Endothelial cell of umbilical vein (primary cell): ENCODE measurements at regions not wholly inside any gene's neighbourhood (a gene's known extent, or its start where the extent isn't known, plus 50 kb on each side); places are given as distances from the start of the nearest gene placed in this dataset.

Source experiments
- BruUV-seq: library from RNA; stranded (reverse); fragments of 400-500 nt; replicated peaks from 2 replicates; lab custom pipeline; 2021; lab: Mats Ljungman, UMichigan
- CTCF ChIA-PET: fragments of 300-600, 350-600 bp; sonication (Branson Sonifier 250); formaldehyde crosslinking; loops from one replicate; lab custom pipeline; 2021; ENCODE audit warnings: antibody characterized with exemption, inconsistent platforms; lab: Charles Lee
- POLR2A ChIA-PET: fragments of 300-600, 350-600 bp; sonication (Branson Sonifier 250); formaldehyde crosslinking; loops from one replicate; lab custom pipeline; 2021; ENCODE audit warnings: antibody characterized with exemption, inconsistent platforms; lab: Charles Lee
- DNase-seq: peaks from one replicate; pipeline ENCODE4 v3.0.0-alpha.2; 2011; ENCODE audit warnings: low read depth, low spot score
- FAIRE-seq: peaks from 2 replicates; lab custom pipeline; 2011; peaks lifted over from hg19 to GRCh38; lab: Jason Lieb, UNC
- H2AFZ ChIP-seq: 2 replicates; pipeline ENCODE4 v1.6.0; 2012; ENCODE audit warnings: low read depth, low read length, control low read depth, inconsistent platforms
- H3K27ac ChIP-seq: 2 replicates; pipeline ENCODE4 v1.5.1; 2011; ENCODE audit warnings: low read depth, mild to moderate bottlenecking, control low read depth, low read length, moderate library complexity; ENCODE audit not compliant: insufficient read depth
- H3K27me3 ChIP-seq, 2 experiments: 2 replicates each; pipeline versions ENCODE4 v1.6.0 to v1.6.1; 2011; ENCODE audit warnings: low read length in 2 of 2, mixed read lengths in 1 of 2; ENCODE audit not compliant: control insufficient read depth in 2 of 2, insufficient read depth in 2 of 2
- H3K36me3 ChIP-seq, 2 experiments: 2 replicates in 1 of 2; 3 replicates in 1 of 2; pipeline ENCODE4 v1.5.1; 2011; ENCODE audit warnings: low read length in 2 of 2, mild to moderate bottlenecking in 1 of 2, moderate library complexity in 1 of 2; ENCODE audit not compliant: control insufficient read depth in 2 of 2, insufficient read depth in 2 of 2; ENCODE audit errors: extremely low read depth in 1 of 2
- H3K4me1 ChIP-seq: 3 replicates; pipeline ENCODE4 v1.5.1; 2011; ENCODE audit warnings: mild to moderate bottlenecking, low read length; ENCODE audit not compliant: control insufficient read depth, insufficient read depth; ENCODE audit errors: extremely low read depth
- H3K4me2 ChIP-seq: 2 replicates; pipeline ENCODE4 v1.6.1; 2011; ENCODE audit warnings: low read length, control low read depth, mixed read lengths; ENCODE audit not compliant: insufficient read depth
- H3K4me3 ChIP-seq, 3 experiments: fragments of 200-600 bp in 1 of 3; sonication (generic), shearing (Covaris generic) in 1 of 3; replicated peaks in 1 of 3; 2 replicates each; pipeline ENCODE4 v1.5.1; 2011 to 2016; ENCODE audit warnings: control low read depth in 3 of 3, low read length in 3 of 3, mild to moderate bottlenecking in 2 of 3, inconsistent platforms in 1 of 3, low read depth in 1 of 3, moderate library complexity in 1 of 3; ENCODE audit not compliant: insufficient read depth in 1 of 3
- H3K79me2 ChIP-seq: 2 replicates; pipeline ENCODE4 v1.6.0; 2012; ENCODE audit warnings: low read length, inconsistent platforms; ENCODE audit not compliant: control insufficient read depth, insufficient read depth
- H3K9ac ChIP-seq: replicated peaks from 2 replicates; pipeline ENCODE3; 2011; ENCODE audit warnings: low read length, control low read depth; ENCODE audit not compliant: insufficient read depth; ENCODE audit errors: extremely low read depth
- H3K9me1 ChIP-seq: replicated peaks from 3 replicates; pipeline ENCODE4 v1.6.0; 2011; ENCODE audit warnings: mild to moderate bottlenecking, low read length; ENCODE audit not compliant: control insufficient read depth, insufficient read depth; ENCODE audit errors: extremely low read depth
- H3K9me3 ChIP-seq: replicated peaks from 2 replicates; pipeline ENCODE4 v1.5.1; 2012; ENCODE audit warnings: low read length, inconsistent platforms; ENCODE audit not compliant: control insufficient read depth, insufficient read depth
- H4K20me1 ChIP-seq: replicated peaks from 2 replicates; pipeline ENCODE3; 2011; ENCODE audit warnings: mild to moderate bottlenecking, low read length; ENCODE audit not compliant: control insufficient read depth, insufficient read depth; ENCODE audit errors: extremely low read depth
- CTCF ChIP-seq, 2 donors: IDR thresholded peaks; 1 replicate in 1 of 2; 2 replicates in 1 of 2; pipeline ENCODE4 v1.5.1; 2011; ENCODE audit warnings: low read length in 2 of 2, mild to moderate bottlenecking in 2 of 2, moderate library complexity in 2 of 2, control low read depth in 1 of 2, inconsistent platforms in 1 of 2, low read depth in 1 of 2; ENCODE audit not compliant: insufficient read depth in 1 of 2; ENCODE audit errors: extremely low read depth in 1 of 2
- EZH2 ChIP-seq: IDR thresholded peaks from 2 replicates; pipeline ENCODE4 v1.6.1; 2012; ENCODE audit warnings: borderline replicate concordance, low read depth, mild to moderate bottlenecking, moderate library complexity, low read length, inconsistent platforms; ENCODE audit not compliant: severe bottlenecking
- FOS ChIP-seq: IDR thresholded peaks from 2 replicates; pipeline ENCODE4 v1.6.1; 2011; ENCODE audit warnings: mild to moderate bottlenecking, low read length, moderate library complexity, borderline replicate concordance; ENCODE audit not compliant: insufficient read depth
- GATA2 ChIP-seq: IDR thresholded peaks from 2 replicates; pipeline ENCODE4 v1.7.0; 2011; ENCODE audit warnings: low read depth, mild to moderate bottlenecking, moderate library complexity, mixed read lengths, low read length; ENCODE audit not compliant: insufficient read length, insufficient read depth
- JUN ChIP-seq: IDR thresholded peaks from 2 replicates; pipeline ENCODE4 v1.6.1; 2011; ENCODE audit warnings: borderline replicate concordance, low read depth; ENCODE audit not compliant: insufficient read length, insufficient read depth
- MAX ChIP-seq: IDR thresholded peaks from 2 replicates; pipeline ENCODE4 v1.6.1; 2011; ENCODE audit not compliant: insufficient read depth, insufficient read length
- MYC ChIP-seq: IDR thresholded peaks from one replicate; pipeline ENCODE4 v1.6.1; 2011; ENCODE audit warnings: mild to moderate bottlenecking, low read depth, low read length
- POLR2A ChIP-seq: IDR thresholded peaks from 2 replicates; pipeline ENCODE4 v1.6.1; 2012; ENCODE audit warnings: low read depth, mild to moderate bottlenecking, control low read depth, low read length
- POLR2AphosphoS5 ChIP-seq: IDR thresholded peaks from 2 replicates; pipeline ENCODE4 v1.6.1; 2012; ENCODE audit warnings: low read depth, mild to moderate bottlenecking, control low read depth, low read length, moderate library complexity; ENCODE audit not compliant: insufficient read depth
- dilution Hi-C: fragments of 300-500 bp; cut with MboI; formaldehyde crosslinking; loops from one replicate; pipeline ENCODE4 v1.15.0; 2019; ENCODE audit warnings: low sequenced_read_pairs; ENCODE audit not compliant: extremely low pct_ligation_motif_present
- intact Hi-C: fragments of 100-400 bp; cut with micrococcal nuclease; formaldehyde crosslinking; loops from one replicate; pipeline ENCODE4 v1.10.0; 2022

GRCh38 chr4:27318740-27319139 lies 458.1 kb downstream of the STIM2 start:
- BruUV-seq, result no TSS peak
- no peak for FAIRE-seq
- Histone ChIP-seq H4K20me1 (no peaks in the 10 kb centered on the region), H3K4me3 (no peak overlapping the region), H3K9ac (no peak overlapping the region), H3K79me2 (no peaks in the 10 kb centered on the region), H3K9me1 (no peaks in the 10 kb centered on the region), H3K4me2 (no peak overlapping the region), H3K36me3 (no peaks in the 10 kb centered on the region), H3K9me3 (no peaks in the 10 kb centered on the region), H3K27me3 (no peaks in the 10 kb centered on the region), H3K4me1 (no peaks in the 10 kb centered on the region), H3K27ac (no peak overlapping the region), H2AFZ (no peak overlapping the region)
- intact Hi-C loops (loop anchor here (2.0 kb wide), 1 partner anchor 270 kb away; no protein-coding TSS in a partner anchor), dilution Hi-C loops (no loop called here)
- CTCF ChIA-PET, result no interaction called here
- POLR2A ChIA-PET, result no interaction called here
- TF ChIP-seq FOS, result no peak
- TF ChIP-seq MYC, result no peak
- no peak for TF ChIP-seq POLR2A
- TF ChIP-seq JUN, result no peak
- no peak for TF ChIP-seq GATA2
- TF ChIP-seq POLR2AphosphoS5, result no peak
- TF ChIP-seq MAX, result no peak
- no peak for TF ChIP-seq CTCF (IDR thresholded peaks at IDR 0.05; ENCODE audit: extremely low read depth in 1 of 2, insufficient read depth in 1 of 2, low read depth in 1 of 2, low read length in 2 of 2)
- TF ChIP-seq EZH2, result no peak
- DNase-seq, result no peak
